ENCODE measurements at regions not wholly inside any gene's neighbourhood (a gene's known extent, or its start where the extent isn't known, plus 50 kb on each side); places are given as distances from the start of the nearest gene placed in this dataset.
A peak's percentile ranks its signal among the peaks of the same experiment; 100 is the strongest.

GRCh38 chr20:63126876-63127699 is 88.8 kb downstream of the YTHDF1 start:
- Histone ChIP-seq H3K27ac (no peak overlapping the region), H3K36me3 (no peaks in the 10 kb centered on the region), H3K27me3 (peaks cover 4 to 85% (median 73%) of the 10 kb centered on the region in 7 donors), H3K4me3 (no peak overlapping the region), H3K4me1 (no peaks in the 10 kb centered on the region), H3K9me3 (peaks cover 0 to 15% (median 0%) of the 10 kb centered on the region in 11 donors)
- WGBS, 2 donors: 66 to 68% methylated on average over 18 of the region's 18 CpGs
- DNase-seq: peak in 1 of 2 donors; percentile 4
- intact Hi-C loops (cut with DNase I): no loop called here
- TF ChIP-seq CTCF (IDR thresholded peaks at IDR 0.05): no peak
- no peak for ATAC-seq

- H3K27me3 ChIP-seq: peaks cover 4 to 80% (median 67%) of the 10 kb centered on the region in 7 donors
- peaks cover 0 to 17% (median 0%) of the 10 kb centered on the region in 11 donors for H3K9me3 ChIP-seq
- no peaks in the 10 kb centered on the region for H3K36me3 ChIP-seq
- WGBS, 2 donors: 66 to 71% methylated on average over 19 of the region's 19 CpGs
- TF ChIP-seq CTCF (IDR thresholded peaks at IDR 0.05): no peak
- H3K27ac ChIP-seq: no peak overlapping the region
- H3K4me3 ChIP-seq: no peak overlapping the region
- H3K4me1 ChIP-seq: no peaks in the 10 kb centered on the region
- DNase-seq (no peak), ATAC-seq (no peak)
- intact Hi-C loops (cut with DNase I): no loop called here
Observed at GRCh38 chr20:63125838-63126601, 89.9 kb downstream of the YTHDF1 start.

- ATAC-seq (no peak), DNase-seq (no peak)
Observed at GRCh38 chr20:63125581-63125837, 90.4 kb downstream of the YTHDF1 start.

More at GRCh38 chr20:63125581-63125837, 90.4 kb downstream of the YTHDF1 start:
- Histone ChIP-seq H3K27ac (no peak overlapping the region), H3K4me3 (no peak overlapping the region), H3K9me3 (peaks cover 0 to 17% (median 0%) of the 10 kb centered on the region in 11 donors), H3K4me1 (no peaks in the 10 kb centered on the region), H3K27me3 (peaks cover 4 to 75% (median 62%) of the 10 kb centered on the region in 7 donors), H3K36me3 (no peaks in the 10 kb centered on the region)
- WGBS, 2 donors: 57 to 74% methylated on average over 5 of the region's 5 CpGs
- intact Hi-C loops (cut with DNase I): no loop called here
- no peak for TF ChIP-seq CTCF (IDR thresholded peaks at IDR 0.05)

Data from heart right ventricle (tissue), 16 donors.